H1 (cell line): ENCODE measurements at regions not wholly inside any gene's neighbourhood (a gene's known extent, or its start where the extent isn't known, plus 50 kb on each side); places are given as distances from the start of the nearest gene placed in this dataset.

ENCODE experiments used
- CTCF ChIA-PET: fragments of 300-600 bp; sonication (Branson Sonifier 250); formaldehyde crosslinking; loops from one replicate; lab custom pipeline; 2021; ENCODE audit not compliant: partially characterized antibody; lab: Charles Lee
- POLR2A ChIA-PET: fragments of 300-600 bp; sonication (Branson Sonifier 250); formaldehyde crosslinking; loops from one replicate; lab custom pipeline; 2021; ENCODE audit warnings: inconsistent platforms; ENCODE audit not compliant: partially characterized antibody; lab: Charles Lee
- DNase-seq, 2 experiments: peaks; one replicate each; pipeline versions ENCODE4 v3.0.0 to v3.0.0-alpha.2; 2010 to 2022; ENCODE audit warnings: low spot score in 2 of 2, low read depth in 1 of 2, mixed read lengths in 1 of 2
- FAIRE-seq: peaks from 2 replicates; lab custom pipeline; 2011; peaks lifted over from hg19 to GRCh38; lab: Jason Lieb, UNC
- H2AFZ ChIP-seq: 2 replicates; pipeline ENCODE4 v1.8.1; 2012; ENCODE audit warnings: low read length, inconsistent platforms
- H2AK5ac ChIP-seq: 2 replicates; pipeline ENCODE4 v1.6.1; 2013; ENCODE audit warnings: low read depth, low read length
- H2BK120ac ChIP-seq: replicated peaks from 2 replicates; pipeline ENCODE3; 2013; ENCODE audit warnings: low read depth, low read length, inconsistent platforms
- H2BK12ac ChIP-seq: 2 replicates; pipeline ENCODE4 v1.6.1; 2013; ENCODE audit warnings: low read depth, low read length
- H2BK15ac ChIP-seq: 2 replicates; pipeline ENCODE4 v1.6.1; 2013; ENCODE audit warnings: low read length
- H2BK20ac ChIP-seq: 2 replicates; pipeline ENCODE4 v1.6.1; 2013; ENCODE audit warnings: low read length
- H2BK5ac ChIP-seq: 2 replicates; pipeline ENCODE4 v1.6.1; 2013; ENCODE audit warnings: low read depth, low read length
- H3K14ac ChIP-seq: 2 replicates; pipeline ENCODE4 v1.6.1; 2013; ENCODE audit warnings: inconsistent platforms; ENCODE audit not compliant: insufficient read length
- H3K18ac ChIP-seq: 2 replicates; pipeline ENCODE4 v1.6.1; 2013; ENCODE audit warnings: low read length; ENCODE audit errors: extremely low read depth
- H3K23ac ChIP-seq: 2 replicates; pipeline ENCODE4 v1.6.1; 2013; ENCODE audit warnings: inconsistent platforms; ENCODE audit not compliant: insufficient read length
- H3K23me2 ChIP-seq: 2 replicates; pipeline ENCODE4 v1.6.1; 2013; ENCODE audit warnings: low read depth, low read length
- H3K27ac ChIP-seq: 2 replicates; pipeline ENCODE4 v1.6.1; 2011; ENCODE audit warnings: low read depth, low read length, inconsistent platforms
- H3K27me3 ChIP-seq, 4 experiments: replicated peaks in 1 of 4; 1 replicate in 1 of 4; 2 replicates in 3 of 4; pipeline versions ENCODE4 v1.6.1 to v1.8.1; 2011 to 2013; ENCODE audit warnings: low read length in 3 of 4, mild to moderate bottlenecking in 3 of 4, inconsistent platforms in 2 of 4, mixed read lengths in 2 of 4, moderate library complexity in 1 of 4; ENCODE audit not compliant: control insufficient read depth in 3 of 4, insufficient read depth in 3 of 4; ENCODE audit errors: extremely low read depth in 1 of 4
- H3K36me3 ChIP-seq, 4 experiments: 2 replicates each; pipeline versions ENCODE4 v1.6.1 to v1.8.1; 2011 to 2013; ENCODE audit warnings: mild to moderate bottlenecking in 4 of 4, low read length in 3 of 4, moderate library complexity in 2 of 4, control low read depth in 1 of 4, inconsistent platforms in 1 of 4; ENCODE audit not compliant: insufficient read depth in 4 of 4, control insufficient read depth in 2 of 4
- H3K4ac ChIP-seq: replicated peaks from 2 replicates; pipeline ENCODE3; 2013; ENCODE audit warnings: low read length, low read depth, mixed read lengths, inconsistent platforms; ENCODE audit not compliant: insufficient read length
- H3K4me1 ChIP-seq, 4 experiments: replicated peaks in 1 of 4; 1 replicate in 1 of 4; 2 replicates in 3 of 4; pipeline versions ENCODE4 v1.6.1 to v1.8.1; 2011 to 2013; ENCODE audit warnings: low read length in 3 of 4, inconsistent platforms in 2 of 4, mixed read lengths in 1 of 4; ENCODE audit not compliant: insufficient read depth in 4 of 4, control insufficient read depth in 3 of 4
- H3K4me2 ChIP-seq, 2 experiments: 2 replicates each; pipeline versions ENCODE4 v1.6.1 to v1.8.1; 2011 to 2013; ENCODE audit warnings: low read depth in 2 of 2, low read length in 2 of 2, control low read depth in 1 of 2, inconsistent platforms in 1 of 2, mild to moderate bottlenecking in 1 of 2; ENCODE audit not compliant: insufficient read depth in 1 of 2
- H3K4me3 ChIP-seq, 4 experiments: fragments of 200-600, 300-600 bp in 1 of 4; sonication (generic), shearing (Covaris generic), sonication (Bioruptor Twin) in 1 of 4; 2 replicates each; pipeline versions ENCODE4 v1.5.1 to v1.8.1; 2011 to 2016; ENCODE audit warnings: low read length in 4 of 4, low read depth in 3 of 4, control low read depth in 2 of 4, inconsistent platforms in 2 of 4, mild to moderate bottlenecking in 2 of 4, mixed read lengths in 1 of 4, moderate library complexity in 1 of 4; ENCODE audit not compliant: insufficient read depth in 2 of 4; ENCODE audit errors: extremely low read depth in 1 of 4
- H3K56ac ChIP-seq: replicated peaks from 2 replicates; pipeline ENCODE3; 2013; ENCODE audit warnings: low read depth, mild to moderate bottlenecking, mixed read lengths, low read length, inconsistent platforms; ENCODE audit not compliant: insufficient read length
- H3K79me1 ChIP-seq: 2 replicates; pipeline ENCODE4 v1.6.1; 2013; ENCODE audit warnings: low read depth, low read length, control low read depth
- H3K79me2 ChIP-seq, 2 experiments: 2 replicates each; pipeline versions ENCODE4 v1.6.1 to v1.8.1; 2012 to 2013; ENCODE audit warnings: low read length in 2 of 2, mild to moderate bottlenecking in 2 of 2, inconsistent platforms in 1 of 2; ENCODE audit not compliant: insufficient read depth in 2 of 2, control insufficient read depth in 1 of 2
- H3K9ac ChIP-seq, 4 experiments: replicated peaks in 1 of 4; 1 replicate in 1 of 4; 2 replicates in 3 of 4; pipeline versions ENCODE4 v1.6.1 to v1.8.1; 2011 to 2013; ENCODE audit warnings: low read depth in 3 of 4, low read length in 3 of 4, control low read depth in 2 of 4, mild to moderate bottlenecking in 2 of 4, moderate library complexity in 2 of 4, inconsistent platforms in 1 of 4; ENCODE audit errors: extremely low read depth in 1 of 4
- H3K9me3 ChIP-seq, 2 experiments: 2 replicates each; pipeline versions ENCODE4 v1.6.1 to v1.8.1; 2012 to 2013; ENCODE audit warnings: mild to moderate bottlenecking in 2 of 2, moderate library complexity in 2 of 2, control low read depth in 1 of 2, inconsistent platforms in 1 of 2, low read depth in 1 of 2, low read length in 1 of 2, mixed read lengths in 1 of 2; ENCODE audit not compliant: insufficient read depth in 2 of 2
- H4K20me1 ChIP-seq, 2 experiments: replicated peaks in 1 of 2; 2 replicates each; pipeline versions ENCODE3 to v1.8.1; 2011 to 2013; ENCODE audit warnings: inconsistent platforms in 2 of 2, low read length in 2 of 2, mild to moderate bottlenecking in 1 of 2; ENCODE audit not compliant: insufficient read depth in 2 of 2, control insufficient read depth in 1 of 2
- H4K5ac ChIP-seq: 2 replicates; pipeline ENCODE4 v1.6.1; 2013; ENCODE audit warnings: low read length, low read depth, mixed read lengths, inconsistent platforms; ENCODE audit not compliant: insufficient read length
- H4K8ac ChIP-seq: 2 replicates; pipeline ENCODE4 v1.8.0; 2013; ENCODE audit warnings: mild to moderate bottlenecking, moderate library complexity, low read length, inconsistent platforms; ENCODE audit not compliant: insufficient read depth; ENCODE audit errors: extremely low read depth
- H4K91ac ChIP-seq: replicated peaks from 2 replicates; pipeline ENCODE3; 2013; ENCODE audit warnings: low read length, mixed read lengths, inconsistent platforms; ENCODE audit not compliant: insufficient read length
- CHD2 ChIP-seq: IDR thresholded peaks from 2 replicates; pipeline ENCODE4 v1.6.1; 2012; ENCODE audit warnings: low read length, improper control_type of control experiment
- CTBP2 ChIP-seq: IDR thresholded peaks from 2 replicates; pipeline ENCODE4 v1.7.0; 2011; ENCODE audit warnings: borderline replicate concordance, mild to moderate bottlenecking, moderate library complexity, mixed read lengths, low read length; ENCODE audit not compliant: insufficient read depth, insufficient read length
- EGR1 ChIP-seq: IDR thresholded peaks from 2 replicates; pipeline ENCODE4 v1.6.1; 2011; ENCODE audit warnings: low read depth, low read length, borderline replicate concordance
- GABPA ChIP-seq: IDR thresholded peaks from 2 replicates; pipeline ENCODE4 v1.6.1; 2011; ENCODE audit warnings: mild to moderate bottlenecking, low read length, moderate library complexity, borderline replicate concordance; ENCODE audit not compliant: insufficient read depth
- HDAC6 ChIP-seq: IDR thresholded peaks from one replicate; pipeline ENCODE4 v1.7.1; 2012; ENCODE audit warnings: low read depth, mild to moderate bottlenecking, inconsistent platforms, low read length, moderate library complexity
- JUND ChIP-seq: IDR thresholded peaks from 2 replicates; pipeline ENCODE4 v1.6.1; 2011; ENCODE audit warnings: mild to moderate bottlenecking, improper control_type of control experiment, low read length
- RBBP5 ChIP-seq: IDR thresholded peaks from 2 replicates; pipeline ENCODE4 v1.7.1; 2012; ENCODE audit warnings: low read depth, mild to moderate bottlenecking, inconsistent platforms, low read length, moderate library complexity, borderline replicate concordance
- RXRA ChIP-seq: IDR thresholded peaks from 2 replicates; pipeline ENCODE4 v1.6.1; 2011; ENCODE audit warnings: low read depth, mild to moderate bottlenecking, low read length, moderate library complexity; ENCODE audit not compliant: insufficient read depth
- SIN3A ChIP-seq, 2 experiments: IDR thresholded peaks in 1 of 2; conservative IDR thresholded peaks in 1 of 2; 2 replicates each; pipeline ENCODE4 v1.6.1; 2011 to 2012; ENCODE audit warnings: low read length in 2 of 2, improper control_type of control experiment in 1 of 2, low read depth in 1 of 2, mild to moderate bottlenecking in 1 of 2
- SIRT6 ChIP-seq: IDR thresholded peaks from one replicate; pipeline ENCODE4 v1.7.1; 2012; ENCODE audit warnings: low read length, inconsistent platforms
- TAF7 ChIP-seq: optimal IDR thresholded peaks from 2 replicates; pipeline ENCODE3; 2011; ENCODE audit warnings: low read depth, mild to moderate bottlenecking, inconsistent platforms, low read length, moderate library complexity, borderline replicate concordance
- WGBS, 2 experiments: shearing (Covaris generic) in 1 of 2; methylation state at CpG; one replicate each; pipeline versions ENCODE4 v1.1.6 to v1.1.7; 2013 to 2015; ENCODE audit warnings: low lambda C conversion rate in 2 of 2, mixed read lengths in 2 of 2, inconsistent platforms in 1 of 2, low coverage in 1 of 2, missing lambda C conversion rate in 1 of 2; ENCODE audit not compliant: insufficient replicate concordance in 2 of 2, insufficient coverage in 1 of 2, insufficient read length in 1 of 2; ENCODE audit errors: extremely low coverage in 1 of 2, missing lambda C conversion rate in 1 of 2; 5-methylcytosine and 5-hydroxymethylcytosine counted together
- TF ChIP-seq, protein P1 (sequence below), 3 experiments: IDR thresholded peaks; 1 replicate in 2 of 3; 2 replicates in 1 of 3; pipeline versions ENCODE4 v1.5.1 to v1.6.1; 2011; ENCODE audit warnings: low read length in 3 of 3, mild to moderate bottlenecking in 3 of 3, inconsistent platforms in 2 of 3, low read depth in 1 of 3, moderate library complexity in 1 of 3; ENCODE audit not compliant: insufficient read depth in 1 of 3; ENCODE audit errors: control extremely low read depth in 1 of 3

DNA sequence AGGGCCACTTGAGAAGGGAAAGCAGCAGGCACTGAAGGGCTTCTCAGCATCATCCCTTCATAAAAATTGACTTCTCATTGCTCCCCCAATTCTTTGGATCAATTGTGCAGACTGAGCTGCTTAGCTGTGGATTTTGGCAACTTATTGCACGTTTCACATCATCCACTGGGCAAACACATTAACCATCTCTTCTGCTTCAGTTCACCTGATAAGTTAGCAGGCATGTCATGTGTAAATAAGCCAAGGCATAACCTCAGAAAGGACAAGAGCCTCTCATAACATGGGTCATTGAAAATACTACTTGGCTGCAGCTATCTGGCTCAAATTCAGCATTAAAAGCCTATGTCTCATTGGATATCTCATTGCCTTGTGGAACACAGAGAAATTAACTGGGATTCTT is 366.5 kb downstream of the LRRC3B start:
- 100% methylated on average over 1 of the region's 1 CpG; no CpG with 5 or more reads in 1 of the 2 experiments for WGBS, 2 experiments
- H3K18ac ChIP-seq: no peak overlapping the region
- TF ChIP-seq RXRA (no peak), RBBP5 (no peak), GABPA (no peak), HDAC6 (no peak), JUND (no peak), TAF7 (no peak), CHD2 (no peak), CTBP2 (no peak), SIN3A (conservative IDR thresholded peaks at IDR 0.05 in 1 of 2, IDR thresholded peaks at IDR 0.05 in 1 of 2; ENCODE audit: low read depth in 1 of 2, low read length in 2 of 2) (no peak), EGR1 (no peak), SIRT6 (no peak)
- TF ChIP-seq, protein P1, sequence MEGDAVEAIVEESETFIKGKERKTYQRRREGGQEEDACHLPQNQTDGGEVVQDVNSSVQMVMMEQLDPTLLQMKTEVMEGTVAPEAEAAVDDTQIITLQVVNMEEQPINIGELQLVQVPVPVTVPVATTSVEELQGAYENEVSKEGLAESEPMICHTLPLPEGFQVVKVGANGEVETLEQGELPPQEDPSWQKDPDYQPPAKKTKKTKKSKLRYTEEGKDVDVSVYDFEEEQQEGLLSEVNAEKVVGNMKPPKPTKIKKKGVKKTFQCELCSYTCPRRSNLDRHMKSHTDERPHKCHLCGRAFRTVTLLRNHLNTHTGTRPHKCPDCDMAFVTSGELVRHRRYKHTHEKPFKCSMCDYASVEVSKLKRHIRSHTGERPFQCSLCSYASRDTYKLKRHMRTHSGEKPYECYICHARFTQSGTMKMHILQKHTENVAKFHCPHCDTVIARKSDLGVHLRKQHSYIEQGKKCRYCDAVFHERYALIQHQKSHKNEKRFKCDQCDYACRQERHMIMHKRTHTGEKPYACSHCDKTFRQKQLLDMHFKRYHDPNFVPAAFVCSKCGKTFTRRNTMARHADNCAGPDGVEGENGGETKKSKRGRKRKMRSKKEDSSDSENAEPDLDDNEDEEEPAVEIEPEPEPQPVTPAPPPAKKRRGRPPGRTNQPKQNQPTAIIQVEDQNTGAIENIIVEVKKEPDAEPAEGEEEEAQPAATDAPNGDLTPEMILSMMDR (IDR thresholded peaks at IDR 0.05; ENCODE audit: control extremely low read depth in 1 of 3, insufficient read depth in 1 of 3, low read depth in 1 of 3, low read length in 3 of 3): no peak

More for the DNA sequence above, 366.5 kb downstream of the LRRC3B start:
- H2BK20ac ChIP-seq: no peak overlapping the region
- H2BK5ac ChIP-seq: no peak overlapping the region
- no peaks in the 10 kb centered on the region for H3K9me3 ChIP-seq
- H3K4me1 ChIP-seq: no peaks in the 10 kb centered on the region
- no peak overlapping the region for H2AK5ac ChIP-seq
- H3K14ac ChIP-seq: no peak overlapping the region
- H3K23me2 ChIP-seq: no peaks in the 10 kb centered on the region
- no peaks in the 10 kb centered on the region for H3K36me3 ChIP-seq
- no peaks in the 10 kb centered on the region for H3K27me3 ChIP-seq
- no peak overlapping the region for H3K9ac ChIP-seq
- H4K8ac ChIP-seq: no peak overlapping the region
- DNase-seq (no peak), FAIRE-seq (no peak)
- H2BK12ac ChIP-seq: no peak overlapping the region
- H4K20me1 ChIP-seq: no peaks in the 10 kb centered on the region
- no peak overlapping the region for H2BK120ac ChIP-seq
- H2BK15ac ChIP-seq: no peak overlapping the region
- H3K4ac ChIP-seq: no peak overlapping the region
- H4K91ac ChIP-seq: no peak overlapping the region
- no peak overlapping the region for H3K27ac ChIP-seq
- H3K79me2 ChIP-seq: no peaks in the 10 kb centered on the region
- H3K56ac ChIP-seq: no peak overlapping the region
- ChIA-PET POLR2A (no interaction called here), CTCF (interaction anchor here (1.0 to 1.1 kb wide), 2 partner anchors 10 to 27 kb away, joined by 3 read pairs; no protein-coding TSS in a partner anchor)
- no peak overlapping the region for H3K23ac ChIP-seq
- H3K79me1 ChIP-seq: no peaks in the 10 kb centered on the region
- no peak overlapping the region for H2AFZ ChIP-seq
- H3K4me2 ChIP-seq: no peak overlapping the region
- H4K5ac ChIP-seq: no peak overlapping the region
- H3K4me3 ChIP-seq: no peak overlapping the region
